ENCODE measurements at regions not wholly inside any gene's neighbourhood (a gene's known extent, or its start where the extent isn't known, plus 50 kb on each side); places are given as distances from the start of the nearest gene placed in this dataset.

- TF ChIP-seq CTCF (IDR thresholded peaks at IDR 0.05), result no peak
Measured at GRCh38 chr5:2852446-2852845, 101.0 kb upstream of the IRX2 start.

- TF ChIP-seq CTCF (IDR thresholded peaks at IDR 0.05), result no peak
Measured at GRCh38 chr5:2851895-2852294, 100.4 kb upstream of the IRX2 start.

- no peak for TF ChIP-seq CTCF (IDR thresholded peaks at IDR 0.05)
Measured at GRCh38 chr5:2849429-2849828, 98.0 kb upstream of the IRX2 start.

GRCh38 chr5:2848619-2849018, 97.1 kb upstream of the IRX2 start:
- TF ChIP-seq CTCF (IDR thresholded peaks at IDR 0.05), result 0 out of 2 replicates have a peak, but pooled peaks have one; percentile 27

GRCh38 chr5:2847608-2848007, 96.1 kb upstream of the IRX2 start:
- TF ChIP-seq CTCF (IDR thresholded peaks at IDR 0.05), result no peak

GRCh38 chr5:2841208-2841607, 89.7 kb upstream of the IRX2 start:
- no peak for TF ChIP-seq CTCF (IDR thresholded peaks at IDR 0.05)

GRCh38 chr5:2840372-2840915, 89.0 kb upstream of the IRX2 start:
- no peak for TF ChIP-seq CTCF (IDR thresholded peaks at IDR 0.05)

GRCh38 chr5:2836133-2836532, 84.7 kb upstream of the IRX2 start:
- TF ChIP-seq CTCF (IDR thresholded peaks at IDR 0.05), result no peak

All from LNCAP (cell line).